GM21576 (cell line): ENCODE measurements at regions not wholly inside any gene's neighbourhood (a gene's known extent, or its start where the extent isn't known, plus 50 kb on each side); places are given as distances from the start of the nearest gene placed in this dataset.

Source experiments
- ATAC-seq: cut with Tn5 transposase; IDR thresholded peaks from one replicate; pipeline ENCODE4 v1.9.1; 2021; ENCODE audit warnings: mild to moderate bottlenecking, moderate library complexity; ENCODE audit not compliant: unreplicated experiment

GRCh38 chr2:180664507-180664906, 315.9 kb upstream of the UBE2E3 start:
- ATAC-seq: no peak

- no peak for ATAC-seq
These were observed 317.4 kb upstream of the UBE2E3 start for GRCh38 chr2:180662941-180663471.

GRCh38 chr2:180662521-180662920, 317.9 kb upstream of the UBE2E3 start:
- no peak for ATAC-seq

DNA sequence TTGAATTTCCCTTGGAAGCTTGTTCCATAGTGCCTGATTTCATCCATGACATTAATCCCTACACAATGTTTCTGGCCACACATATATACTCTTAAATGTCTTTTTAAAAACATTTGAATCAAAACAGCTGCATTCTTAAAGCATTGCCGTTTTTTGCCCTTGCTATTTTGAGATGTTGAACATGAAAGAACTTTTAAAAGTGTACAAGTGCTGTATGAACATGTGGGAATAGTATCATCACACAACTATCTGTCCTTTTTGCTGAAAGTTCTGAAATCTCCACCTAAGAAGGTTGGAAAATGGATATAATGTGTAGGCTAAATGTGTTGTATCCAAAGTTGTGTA, 318.7 kb upstream of the UBE2E3 start:
- no peak for ATAC-seq

- ATAC-seq: no peak
These were observed 319.3 kb upstream of the UBE2E3 start for GRCh38 chr2:180660881-180661685.

DNA sequence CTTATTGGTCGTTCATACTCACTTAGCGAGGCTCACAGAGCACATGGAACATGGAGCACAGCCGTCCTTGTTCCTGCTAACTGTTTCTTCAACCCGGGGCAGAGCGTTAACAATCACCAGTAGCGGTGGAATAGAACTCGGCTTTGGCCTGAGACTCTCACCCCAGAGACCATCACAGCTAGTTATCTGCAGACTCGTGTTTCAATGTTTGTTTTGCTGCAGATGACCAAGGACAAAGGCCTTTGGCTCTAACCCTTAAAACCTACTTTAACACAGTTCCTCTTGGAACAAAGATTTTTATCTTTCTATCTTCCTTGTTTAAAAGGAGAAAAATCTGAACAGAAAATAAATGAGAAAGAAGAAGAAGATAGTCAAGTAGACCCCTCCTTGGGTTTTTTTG, 320.2 kb upstream of the UBE2E3 start:
- ATAC-seq: no peak

- ATAC-seq: no peak
These were observed 323.4 kb upstream of the UBE2E3 start for GRCh38 chr2:180657054-180657453.

GRCh38 chr2:180656455-180656847, 324.0 kb upstream of the UBE2E3 start:
- ATAC-seq: no peak

DNA sequence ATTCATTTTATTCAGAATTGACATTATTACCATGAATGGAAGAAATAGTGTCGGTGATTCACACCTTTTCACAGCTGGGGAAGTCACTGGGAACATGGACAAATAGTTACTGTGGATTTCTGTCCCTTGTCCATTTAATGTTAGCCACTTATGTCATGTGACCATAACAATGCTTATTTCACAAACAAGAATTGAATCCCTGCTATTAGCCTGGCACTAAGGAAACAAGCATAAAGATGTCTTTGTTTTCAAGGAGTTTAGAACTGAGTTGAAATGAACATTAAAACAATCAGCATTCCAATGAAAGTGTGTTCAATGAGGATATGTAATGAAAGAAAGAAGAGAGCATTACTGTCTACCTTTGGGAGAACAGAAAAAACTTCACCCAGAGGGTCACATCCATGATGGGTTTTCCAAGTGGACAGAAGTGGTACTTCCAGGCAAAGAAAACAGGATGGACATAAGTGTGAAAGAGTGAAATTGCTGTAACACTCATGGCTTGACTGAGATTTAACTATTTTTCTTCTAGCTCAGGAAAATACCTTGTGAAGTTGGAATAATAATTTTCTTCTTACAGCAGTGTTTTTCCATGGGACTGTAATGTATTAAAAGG, 324.5 kb upstream of the UBE2E3 start:
- ATAC-seq: no peak

GRCh38 chr2:180655393-180655792, 325.0 kb upstream of the UBE2E3 start:
- ATAC-seq: no peak

GRCh38 chr2:180653481-180653880, 326.9 kb upstream of the UBE2E3 start:
- no peak for ATAC-seq

GRCh38 chr2:180652794-180653193, 327.6 kb upstream of the UBE2E3 start:
- ATAC-seq: no peak

DNA sequence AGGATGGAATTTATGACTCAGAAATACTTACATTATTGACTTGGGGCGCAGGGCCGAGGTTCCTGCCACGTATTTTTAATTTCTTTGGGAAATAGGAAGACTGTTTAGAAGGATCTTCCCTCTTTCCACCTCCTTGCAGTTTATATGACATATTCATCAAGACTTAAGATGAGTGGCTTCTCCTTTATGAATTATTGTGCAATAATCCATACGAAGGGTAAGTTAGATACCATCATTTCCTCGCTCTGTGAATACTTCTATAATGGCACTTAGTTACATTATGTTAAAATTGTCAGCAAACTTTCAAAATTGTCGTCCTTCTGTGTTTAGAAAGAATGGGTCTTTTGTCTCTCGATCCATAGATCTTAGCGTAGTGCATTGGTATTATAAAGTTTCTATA, 328.8 kb upstream of the UBE2E3 start:
- no peak for ATAC-seq

DNA sequence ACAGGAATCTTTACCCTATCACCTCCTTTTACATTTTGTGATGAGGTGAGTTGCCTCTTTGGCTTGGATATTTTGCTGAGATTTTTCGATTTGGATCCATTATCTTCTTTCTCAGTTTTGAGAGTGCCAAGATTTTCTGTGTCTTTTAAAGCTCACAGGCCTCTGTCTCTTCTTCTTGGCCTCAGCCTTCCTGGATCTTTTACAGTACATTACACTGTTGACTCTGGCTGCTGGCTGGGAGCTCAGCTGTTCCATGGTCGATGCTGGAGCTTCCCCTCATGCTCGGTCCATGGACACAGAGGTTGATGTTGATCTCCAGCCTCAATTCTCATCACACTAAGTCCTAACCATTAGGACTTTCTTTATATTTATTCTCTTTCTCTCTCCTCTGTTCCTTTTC, 332.8 kb upstream of the UBE2E3 start:
- ATAC-seq: no peak

DNA sequence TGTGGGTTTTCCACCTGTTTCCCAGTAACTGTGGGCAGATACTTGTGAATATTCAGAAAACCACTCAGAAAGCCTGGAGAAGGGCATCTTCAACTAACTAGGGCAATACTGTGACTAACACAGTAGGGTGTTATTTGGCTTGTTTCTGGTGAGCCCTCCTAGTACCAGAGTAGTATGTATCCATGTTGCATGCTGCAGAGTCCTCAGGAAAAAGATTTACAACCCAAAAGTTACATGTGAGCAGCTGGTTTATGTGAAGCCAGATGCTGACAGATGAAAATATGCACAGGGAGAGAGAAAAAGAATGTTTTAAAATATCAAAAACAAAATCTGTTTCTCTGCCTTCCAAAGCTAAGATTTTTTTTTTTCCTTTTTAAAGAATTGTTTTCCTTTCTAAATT, 333.2 kb upstream of the UBE2E3 start:
- ATAC-seq: no peak

DNA sequence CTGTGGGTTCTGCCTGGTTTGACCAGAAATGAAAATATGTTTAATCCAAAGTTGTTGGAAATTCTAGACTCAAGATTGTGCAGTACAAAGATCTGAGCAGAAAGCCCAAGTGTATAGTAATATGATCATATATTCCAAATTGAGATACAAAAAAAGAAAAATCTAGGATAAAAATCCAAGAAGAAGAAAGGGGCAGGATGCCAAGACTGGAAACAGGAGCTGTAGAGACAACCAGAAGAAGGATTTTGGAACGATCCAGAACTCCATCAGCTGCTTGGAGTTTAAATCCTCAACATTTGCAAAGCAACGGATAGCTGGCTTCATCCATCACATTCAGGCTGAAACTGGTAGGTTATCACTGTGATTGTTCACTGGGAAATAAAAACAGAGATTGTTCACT, 333.6 kb upstream of the UBE2E3 start:
- no peak for ATAC-seq

DNA sequence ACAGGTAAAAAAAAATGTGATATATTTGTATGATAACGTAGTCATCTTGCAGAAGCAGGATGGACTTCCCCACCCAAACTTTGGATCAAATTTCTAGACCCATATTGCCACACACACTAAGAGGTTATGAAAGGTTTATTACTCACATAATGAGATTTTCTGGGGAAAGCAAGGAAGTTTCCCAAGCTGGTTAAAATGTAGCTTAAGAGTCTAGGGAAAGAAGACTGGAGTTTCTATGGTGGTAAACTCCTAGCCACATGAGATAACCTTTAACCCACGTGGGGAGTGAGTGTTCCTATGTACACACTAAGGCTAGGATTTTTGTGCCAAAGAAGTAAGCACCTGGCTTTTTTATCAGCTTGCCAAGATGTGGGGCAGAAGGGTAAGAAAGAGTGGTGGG, 335.7 kb upstream of the UBE2E3 start:
- ATAC-seq: no peak

DNA sequence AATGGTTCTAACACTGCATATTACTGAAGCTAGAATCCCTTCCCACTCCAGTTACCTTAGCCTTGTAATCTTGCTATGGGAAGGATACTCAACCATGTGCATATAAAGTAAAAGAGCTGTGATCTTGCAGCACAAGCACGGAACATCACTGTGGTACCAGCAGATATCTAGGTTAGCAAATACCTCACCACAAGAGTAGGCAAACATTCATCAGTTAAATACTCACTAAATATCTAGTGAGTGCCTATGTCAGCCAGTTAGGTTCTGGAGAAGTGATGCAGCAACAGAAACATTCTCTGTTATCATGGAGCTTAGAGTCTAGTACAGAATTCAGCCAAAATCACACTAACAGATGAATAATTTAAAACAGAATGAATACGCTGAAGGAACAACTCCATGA, 349.6 kb upstream of the UBE2E3 start:
- ATAC-seq: no peak

DNA sequence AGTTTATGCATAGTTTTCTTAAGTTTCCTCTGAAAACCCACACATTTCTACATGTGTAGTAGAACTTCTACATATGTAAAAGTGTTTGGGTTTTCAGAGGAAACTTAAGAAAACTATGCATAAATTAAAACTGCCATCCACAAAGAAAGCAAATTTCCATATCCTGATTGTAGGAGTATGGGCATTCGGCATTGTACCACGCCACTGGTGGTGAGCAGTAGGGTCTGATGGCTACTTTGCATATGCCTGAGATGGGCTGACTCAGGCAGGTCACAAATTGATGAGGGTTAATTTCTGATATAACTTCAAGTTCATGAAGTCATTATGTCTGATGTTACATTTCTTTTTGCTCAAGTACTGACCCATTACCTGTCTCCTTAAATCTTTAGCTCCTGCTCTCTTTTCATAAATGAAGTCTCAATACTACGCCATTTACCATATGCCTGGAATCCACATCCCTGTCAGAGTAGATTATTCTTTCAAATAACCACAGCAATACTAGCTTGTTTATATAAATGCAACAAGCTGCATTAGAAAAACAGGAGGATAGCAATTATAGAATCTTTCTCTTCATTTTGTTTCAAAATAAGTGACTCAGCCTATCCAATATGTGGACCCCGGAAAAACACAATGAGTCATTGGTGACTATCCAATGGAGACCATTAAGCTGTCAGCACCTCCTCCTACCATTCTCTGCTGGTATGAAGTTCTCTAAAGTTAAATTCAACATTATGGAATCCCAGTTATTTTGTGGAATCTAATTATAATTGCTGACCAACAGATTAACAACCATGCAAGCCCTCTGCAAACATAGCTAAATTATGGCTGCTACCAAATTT, 355.2 kb upstream of the UBE2E3 start:
- ATAC-seq: no peak

DNA sequence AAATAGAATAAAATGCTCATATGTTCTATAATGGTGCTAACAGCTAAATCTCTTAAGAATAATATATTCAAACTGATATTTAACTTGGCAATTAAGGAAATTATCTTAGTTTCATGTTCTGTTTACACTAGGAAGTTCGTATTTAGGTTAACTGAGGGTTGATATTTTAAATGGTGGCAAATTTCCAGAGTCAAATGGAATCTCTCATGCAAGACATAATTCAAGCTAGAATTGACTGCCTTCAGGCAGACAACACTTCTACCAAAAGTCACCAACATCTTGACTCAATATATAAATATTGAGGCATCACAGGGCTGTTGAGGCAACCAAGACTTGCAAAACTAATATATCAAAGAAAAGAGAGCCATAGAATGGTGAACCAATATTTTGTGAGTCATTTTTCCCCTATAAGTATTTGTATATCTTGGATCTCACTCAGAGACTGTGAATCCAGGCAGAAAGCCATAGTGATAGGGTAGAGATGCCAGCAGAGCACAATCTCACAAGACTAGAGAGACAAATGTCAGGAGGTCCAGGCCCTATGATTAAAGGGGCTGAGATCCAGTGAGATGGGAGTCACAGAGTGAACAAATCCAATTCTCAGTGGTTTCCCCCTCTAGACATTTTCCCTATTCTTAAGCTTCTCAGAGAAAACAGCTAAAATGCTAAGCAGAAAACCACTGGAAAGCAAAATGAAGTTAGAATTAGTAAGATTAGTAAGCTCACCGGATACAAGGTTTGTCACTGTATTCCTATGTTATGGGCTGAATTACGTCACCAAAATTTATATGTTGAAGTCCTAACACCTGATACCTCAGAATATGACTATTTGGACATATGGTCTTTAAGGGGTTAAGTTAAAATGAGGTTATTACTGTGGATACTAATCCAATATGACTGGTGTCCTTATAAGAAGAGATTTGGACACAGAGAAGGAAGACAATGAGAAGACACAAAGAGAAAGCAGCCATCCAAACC, 358.2 kb upstream of the UBE2E3 start:
- ATAC-seq: no peak

DNA sequence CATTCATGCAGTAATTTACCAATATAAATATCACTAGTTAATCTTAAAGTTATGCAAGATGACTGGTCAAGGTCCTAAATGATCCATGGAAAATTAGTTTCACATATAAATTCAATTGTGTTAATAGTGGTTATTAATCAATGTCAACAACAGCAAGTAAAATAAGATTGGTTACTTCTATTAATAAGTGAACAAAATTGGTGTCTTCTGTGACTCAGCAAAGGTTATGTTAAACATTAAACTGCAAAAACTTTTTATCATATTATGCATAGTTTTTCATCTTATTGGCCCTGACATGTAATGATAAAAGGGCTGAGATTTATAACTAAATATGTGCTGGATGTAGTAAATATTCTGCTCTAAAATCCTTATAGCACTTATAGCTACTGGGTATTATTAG, 359.0 kb upstream of the UBE2E3 start:
- ATAC-seq: no peak
